ENCODE measurements at regions not wholly inside any gene's neighbourhood (a gene's known extent, or its start where the extent isn't known, plus 50 kb on each side); places are given as distances from the start of the nearest gene placed in this dataset.

DNA sequence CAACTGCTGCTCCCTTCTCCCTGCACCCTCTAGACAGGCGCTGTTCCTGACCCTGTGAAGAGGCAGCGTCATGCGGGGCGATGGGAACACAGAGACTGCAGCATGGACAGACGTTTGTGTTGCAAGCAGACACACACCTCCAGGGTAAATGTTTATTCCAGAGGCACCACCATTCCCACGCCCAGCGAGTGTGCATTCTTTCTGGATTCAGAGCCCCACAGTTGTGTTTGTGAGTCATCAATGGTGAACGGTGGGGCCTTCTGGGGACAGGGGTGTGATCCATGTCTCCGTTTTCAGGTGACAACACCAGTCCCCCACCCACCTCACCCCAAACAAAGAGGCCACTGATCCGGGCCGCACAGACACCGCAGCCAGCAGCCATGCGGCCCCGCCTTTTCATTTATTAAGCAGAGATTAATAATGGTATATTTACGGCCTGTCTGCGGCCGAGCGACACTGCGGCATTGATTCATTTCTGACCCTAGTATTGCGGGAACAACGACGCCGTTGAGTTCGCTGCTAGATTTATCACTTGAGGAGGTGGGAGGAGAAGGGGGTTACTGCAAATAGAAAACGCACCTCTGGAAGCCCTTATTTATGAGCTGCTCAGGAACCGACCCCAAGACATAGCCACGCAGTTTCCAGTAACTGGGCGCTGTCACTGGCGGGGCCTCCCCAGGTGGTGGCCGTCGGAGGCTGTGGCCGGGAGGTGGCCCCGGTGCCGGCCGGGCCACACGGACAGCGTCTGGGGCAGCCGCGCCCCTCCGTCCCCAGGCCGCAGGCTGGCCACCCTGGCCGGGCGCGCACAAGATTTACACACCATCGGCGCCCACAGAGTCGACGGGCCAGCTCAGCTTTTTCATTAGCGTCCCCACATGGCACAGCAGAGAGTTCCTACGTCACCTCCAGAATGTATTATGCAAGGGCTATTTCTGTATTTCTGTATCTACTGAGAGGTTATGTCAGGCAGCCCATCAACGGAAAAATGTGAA, 367.6 kb downstream of the THBS2 start:
- TF ChIP-seq CTCF (conservative IDR thresholded peaks at IDR 0.05; ENCODE audit: low read depth, low read length): no peak
- no peak overlapping the region for H3K4me3 ChIP-seq (ENCODE audit: low read length)
- DNase-seq (ENCODE audit: low read depth): no peak

DNA sequence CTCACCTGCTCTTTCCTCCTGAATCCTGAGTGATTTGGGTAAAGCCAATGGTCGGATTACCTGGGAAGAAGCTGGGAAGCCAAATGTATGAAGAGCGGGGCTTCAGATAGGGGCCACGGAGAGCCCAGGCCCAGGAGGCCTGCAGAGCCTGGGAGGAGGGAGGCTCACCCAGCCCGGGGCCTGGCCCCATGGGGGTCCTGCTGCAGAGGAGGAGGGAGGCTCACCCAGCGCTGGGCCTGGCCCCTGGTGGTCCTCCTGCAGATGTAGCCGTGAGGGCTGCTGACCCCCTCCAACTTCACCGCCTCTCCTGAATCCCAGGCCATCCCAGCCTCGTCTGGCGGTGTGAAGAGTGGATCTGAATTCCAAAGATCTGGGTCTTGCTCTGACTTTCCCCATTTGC, 368.4 kb downstream of the THBS2 start:
- DNase-seq (ENCODE audit: low read depth): no peak
- H3K4me3 ChIP-seq (ENCODE audit: low read length): no peak overlapping the region
- no peak for TF ChIP-seq CTCF (conservative IDR thresholded peaks at IDR 0.05; ENCODE audit: low read depth, low read length)

GRCh38 chr6:168884646-168885086, 369.0 kb downstream of the THBS2 start:
- no peak for DNase-seq (ENCODE audit: low read depth)
- peak; percentile 79 for TF ChIP-seq CTCF (conservative IDR thresholded peaks at IDR 0.05; ENCODE audit: low read depth, low read length)
- no peak overlapping the region for H3K4me3 ChIP-seq (ENCODE audit: low read length)

- no peak overlapping the region for H3K4me3 ChIP-seq (ENCODE audit: low read length)
- no peak for DNase-seq (ENCODE audit: low read depth)
These were observed 369.5 kb downstream of the THBS2 start for GRCh38 chr6:168884050-168884645.

DNA sequence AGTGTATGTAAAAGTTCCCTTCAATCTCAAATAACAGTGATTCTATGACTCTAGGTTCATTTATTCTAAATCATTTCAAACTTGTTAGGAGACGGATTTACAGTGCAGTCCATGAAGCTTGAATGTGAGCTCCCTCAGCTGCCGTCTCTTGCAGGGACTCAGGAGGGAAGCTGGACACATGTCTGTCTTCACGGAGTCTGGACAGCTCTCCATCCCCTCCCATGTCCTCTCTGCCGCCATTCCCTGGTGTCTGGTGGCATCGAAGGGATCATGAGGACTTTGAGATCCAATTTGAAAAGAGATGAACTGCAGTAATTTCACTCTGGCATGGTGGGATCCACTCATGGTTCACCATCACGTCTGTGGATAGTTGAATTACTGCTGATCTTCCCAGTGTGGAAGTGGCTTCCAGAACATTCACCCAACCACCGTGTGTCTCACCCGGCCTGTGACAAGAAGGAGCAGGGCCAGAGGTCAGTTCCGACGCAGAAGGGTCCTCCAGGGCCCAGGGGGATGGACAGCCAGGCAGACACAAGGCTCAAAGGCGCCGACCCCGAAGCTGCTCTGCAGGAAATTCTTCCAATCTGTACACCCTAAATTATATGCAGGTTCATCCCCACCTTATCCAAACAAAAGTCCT, 370.1 kb downstream of the THBS2 start:
- no peak for TF ChIP-seq CTCF (conservative IDR thresholded peaks at IDR 0.05; ENCODE audit: low read depth, low read length)
- no peak overlapping the region for H3K4me3 ChIP-seq (ENCODE audit: low read length)
- DNase-seq (ENCODE audit: low read depth): no peak

More at GRCh38 chr6:168884050-168884645, 369.5 kb downstream of the THBS2 start:
- no peak for TF ChIP-seq CTCF (conservative IDR thresholded peaks at IDR 0.05; ENCODE audit: low read depth, low read length)

GRCh38 chr6:168880271-168880670, 373.4 kb downstream of the THBS2 start:
- no peak overlapping the region for H3K4me3 ChIP-seq (ENCODE audit: low read length)
- DNase-seq (ENCODE audit: low read depth): no peak
- TF ChIP-seq CTCF (conservative IDR thresholded peaks at IDR 0.05; ENCODE audit: low read depth, low read length): no peak

Measured in retinal pigment epithelial cell (primary cell).